SK-N-MC (cell line): ENCODE measurements at regions not wholly inside any gene's neighbourhood (a gene's known extent, or its start where the extent isn't known, plus 50 kb on each side); places are given as distances from the start of the nearest gene placed in this dataset.

Experiments
- EZH2 ChIP-seq: fragments of 200-600 bp; sonication (generic); IDR thresholded peaks from one replicate; pipeline ENCODE4 v1.6.1; 2017; ENCODE audit warnings: antibody characterized with exemption
- POLR2AphosphoS5 ChIP-seq: IDR thresholded peaks from 2 replicates; pipeline ENCODE4 v1.6.1; 2012; ENCODE audit warnings: mild to moderate bottlenecking, low read depth, low read length, borderline replicate concordance

DNA sequence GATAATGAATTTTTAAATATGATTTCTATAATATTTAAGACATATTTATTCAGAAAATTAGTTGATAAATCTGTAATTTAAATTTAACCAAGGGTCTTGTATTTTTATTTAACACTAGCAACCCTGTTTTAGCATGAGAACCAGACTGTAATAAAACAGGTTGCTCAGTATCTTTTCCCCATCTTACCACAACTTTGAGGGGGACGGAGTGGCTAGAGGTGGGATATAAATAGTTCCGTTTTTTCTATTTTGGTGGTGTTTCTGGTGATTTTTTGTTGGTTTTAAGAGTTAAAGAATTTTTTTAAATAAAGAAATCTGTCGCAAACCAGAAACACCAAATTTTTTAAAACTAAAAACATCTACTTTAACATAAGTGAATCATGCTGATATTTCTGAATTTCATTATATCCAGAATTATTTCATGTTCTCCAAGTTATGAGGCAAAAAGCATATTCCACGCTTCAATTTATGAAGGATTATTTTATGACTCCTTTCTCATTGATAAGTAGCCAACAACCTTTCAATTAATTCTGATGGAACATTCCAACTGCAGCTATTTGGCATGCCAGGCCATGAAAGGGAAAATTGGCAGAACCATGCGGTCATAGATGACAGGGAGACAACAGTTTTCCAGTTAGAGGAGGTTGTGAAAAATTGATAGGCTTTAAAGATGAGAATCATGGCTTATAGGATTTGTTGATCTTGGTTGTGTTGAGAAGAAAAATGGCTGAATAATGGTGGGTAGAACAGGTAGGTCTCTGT is 151.9 kb upstream of the CARMIL1 start:
- TF ChIP-seq POLR2AphosphoS5 (no peak), EZH2 (no peak)
